HEK293 (cell line): ENCODE measurements at regions not wholly inside any gene's neighbourhood (a gene's known extent, or its start where the extent isn't known, plus 50 kb on each side); places are given as distances from the start of the nearest gene placed in this dataset.

Experiments used
- CTCF ChIA-PET: fragments of 350-600 bp; formaldehyde crosslinking; extraction: SDS; loops from one replicate; lab custom pipeline; 2021; ENCODE audit warnings: antibody characterized with exemption; lab: Yijun Ruan, JAX
- POLR2A ChIA-PET: fragments of 300-600 bp; formaldehyde crosslinking; extraction: SDS; loops from one replicate; lab custom pipeline; 2020; ENCODE audit warnings: antibody characterized with exemption, inconsistent platforms; lab: Yijun Ruan, JAX
- H3K27ac ChIP-seq: fragments of 200-500 bp; sonication (Bioruptor generic); 2 replicates; pipeline ENCODE4 v1.5.1; 2014; ENCODE audit warnings: low read depth, low read length, control low read depth, inconsistent platforms; ENCODE audit errors: extremely low read depth
- H3K36me3 ChIP-seq, 2 experiments: fragments of 200-500 bp in 1 of 2; sonication (Bioruptor generic) in 1 of 2; 1 replicate in 1 of 2; 2 replicates in 1 of 2; pipeline ENCODE4 v1.5.1; 2014 to 2017; ENCODE audit warnings: inconsistent platforms in 2 of 2, low read length in 2 of 2; ENCODE audit not compliant: control insufficient read depth in 2 of 2, insufficient read depth in 1 of 2
- H3K4me1 ChIP-seq: fragments of 200-500 bp; sonication (Bioruptor generic); 2 replicates; pipeline ENCODE4 v1.5.1; 2014; ENCODE audit warnings: mild to moderate bottlenecking, low read length, inconsistent platforms; ENCODE audit not compliant: control insufficient read depth, insufficient read depth
- H3K4me3 ChIP-seq: 2 replicates; pipeline ENCODE4 v1.5.1; 2011; ENCODE audit warnings: low read depth, mild to moderate bottlenecking, control low read depth, low read length, moderate library complexity
- H3K9me3 ChIP-seq: fragments of 200-500 bp; sonication (Bioruptor generic); 2 replicates; pipeline ENCODE4 v1.5.1; 2014; ENCODE audit warnings: low read depth, low read length, inconsistent platforms; ENCODE audit not compliant: control insufficient read depth, insufficient read depth
- HOXC10 ChIP-seq: sonication (generic); formaldehyde crosslinking; IDR thresholded peaks from 2 replicates; pipeline ENCODE4 v1.8.1; 2023; ENCODE audit warnings: mild to moderate bottlenecking, missing genetic modification reagents
- KLF10 ChIP-seq: fragments of 450-650 bp; IDR thresholded peaks from 2 replicates; pipeline ENCODE4 v1.5.1; 2018; ENCODE audit warnings: missing biosample characterization, mild to moderate bottlenecking, missing genetic modification characterization
- SETDB1 ChIP-seq: IDR thresholded peaks from one replicate; pipeline ENCODE4 v1.6.1; 2017; ENCODE audit warnings: mild to moderate bottlenecking, low read length, moderate library complexity, mixed read lengths; ENCODE audit not compliant: insufficient read length
- SP7 ChIP-seq: fragments of 450-650 bp; formaldehyde crosslinking; IDR thresholded peaks from 2 replicates; pipeline ENCODE4 v1.5.1; 2016; ENCODE audit warnings: missing biosample characterization, missing genetic modification characterization
- YY1 ChIP-seq: fragments of 450-650 bp; formaldehyde crosslinking; IDR thresholded peaks from 2 replicates; pipeline ENCODE4 v1.5.1; 2018; ENCODE audit warnings: missing biosample characterization, missing genetic modification characterization
- ZBTB8A ChIP-seq: fragments of 450-650 bp; formaldehyde crosslinking; IDR thresholded peaks from 2 replicates; pipeline ENCODE4 v1.5.1; 2016; ENCODE audit warnings: missing biosample characterization, missing genetic modification characterization
- ZFHX2 ChIP-seq: fragments of 450-650 bp; formaldehyde crosslinking; conservative IDR thresholded peaks from 2 replicates; pipeline ENCODE4 v1.5.1; 2016; ENCODE audit warnings: missing biosample characterization, missing genetic modification characterization
- ZNF114 ChIP-seq: fragments of 450-650 bp; formaldehyde crosslinking; IDR thresholded peaks from 2 replicates; pipeline ENCODE4 v1.5.0; 2017; ENCODE audit warnings: missing biosample characterization, missing genetic modification characterization
- ZNF184 ChIP-seq: fragments of 450-650 bp; IDR thresholded peaks from 2 replicates; pipeline ENCODE4 v1.5.1; 2018; ENCODE audit warnings: missing biosample characterization, mild to moderate bottlenecking, missing genetic modification characterization
- ZNF248 ChIP-seq: fragments of 450-650 bp; formaldehyde crosslinking; IDR thresholded peaks from 2 replicates; pipeline ENCODE4 v1.5.1; 2017; ENCODE audit warnings: missing biosample characterization, missing genetic modification characterization
- ZNF266 ChIP-seq: fragments of 450-650 bp; formaldehyde crosslinking; IDR thresholded peaks from 2 replicates; pipeline ENCODE4 v1.5.1; 2016; ENCODE audit warnings: missing biosample characterization, missing genetic modification characterization, low read depth
- ZNF521 ChIP-seq: fragments of 450-650 bp; formaldehyde crosslinking; IDR thresholded peaks from 2 replicates; pipeline ENCODE4 v1.5.1; 2017; ENCODE audit warnings: missing biosample characterization, mild to moderate bottlenecking, missing genetic modification characterization
- ZNF624 ChIP-seq: fragments of 450-650 bp; formaldehyde crosslinking; IDR thresholded peaks from 2 replicates; pipeline ENCODE4 v1.5.1; 2017; ENCODE audit warnings: missing biosample characterization, missing genetic modification characterization
- ZNF677 ChIP-seq: fragments of 450-650 bp; IDR thresholded peaks from 2 replicates; pipeline ENCODE4 v1.5.0; 2018; ENCODE audit warnings: missing biosample characterization, mild to moderate bottlenecking, missing genetic modification characterization, moderate library complexity
- ZNF776 ChIP-seq: fragments of 450-650 bp; formaldehyde crosslinking; IDR thresholded peaks from 2 replicates; pipeline ENCODE4 v1.5.0; 2017; ENCODE audit warnings: missing biosample characterization, missing genetic modification characterization, borderline replicate concordance
- ZNF777 ChIP-seq: fragments of 450-650 bp; formaldehyde crosslinking; IDR thresholded peaks from 2 replicates; pipeline ENCODE4 v1.5.1; 2017; ENCODE audit warnings: missing biosample characterization, missing genetic modification characterization, borderline replicate concordance
- ZSCAN23 ChIP-seq: fragments of 450-650 bp; formaldehyde crosslinking; IDR thresholded peaks from 2 replicates; pipeline ENCODE4 v1.5.1; 2016; ENCODE audit warnings: missing biosample characterization, missing genetic modification characterization
- ZSCAN30 ChIP-seq: fragments of 450-650 bp; IDR thresholded peaks from 2 replicates; pipeline ENCODE4 v1.5.1; 2018; ENCODE audit warnings: missing biosample characterization, mild to moderate bottlenecking, missing genetic modification characterization, moderate library complexity
- ZXDB ChIP-seq: fragments of 450-650 bp; formaldehyde crosslinking; IDR thresholded peaks from 2 replicates; pipeline ENCODE4 v1.5.1; 2016; ENCODE audit warnings: missing biosample characterization, missing genetic modification characterization
- TF ChIP-seq, protein P1 (sequence below): fragments of 450-650 bp; formaldehyde crosslinking; IDR thresholded peaks from 2 replicates; pipeline ENCODE4 v1.5.1; 2016; ENCODE audit warnings: missing biosample characterization, missing genetic modification characterization
- TF ChIP-seq, protein P2 (sequence below): fragments of 450-650 bp; formaldehyde crosslinking; IDR thresholded peaks from 2 replicates; pipeline ENCODE4 v1.5.1; 2016; ENCODE audit warnings: missing biosample characterization, missing genetic modification characterization
- TF ChIP-seq, protein P3 (sequence below): fragments of 450-650 bp; formaldehyde crosslinking; IDR thresholded peaks from 2 replicates; pipeline ENCODE4 v1.5.1; 2016; ENCODE audit warnings: missing biosample characterization, missing genetic modification characterization
- TF ChIP-seq, protein P4 (sequence below): fragments of 450-650 bp; formaldehyde crosslinking; IDR thresholded peaks from 2 replicates; pipeline ENCODE4; 2016; ENCODE audit warnings: missing biosample characterization, missing genetic modification characterization

DNA sequence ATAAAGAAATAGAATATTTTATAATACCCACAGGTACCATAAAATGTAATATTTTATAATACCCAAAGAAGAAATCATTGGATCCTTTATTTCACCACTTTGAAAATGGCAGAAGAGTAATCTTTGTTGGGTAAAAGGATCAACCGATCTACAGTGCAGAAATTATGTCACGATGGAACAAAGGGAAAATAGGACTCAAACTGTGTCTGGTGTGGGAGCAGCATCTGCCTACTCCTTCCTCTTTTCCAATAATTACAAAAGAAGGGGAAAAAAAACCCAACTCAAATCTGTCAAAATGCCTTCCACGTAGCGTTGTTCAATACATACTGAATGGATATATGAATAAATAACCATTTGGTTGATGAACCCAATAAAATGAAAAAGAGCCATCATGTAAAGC lies 492.6 kb upstream of the TBL1XR1 start:
- H3K27ac ChIP-seq, result no peak overlapping the region
- TF ChIP-seq SP7 (tag by site-specific recombination) (no peak), SETDB1 (no peak), ZSCAN30 (tag by site-specific recombination) (no peak), ZNF184 (tag by site-specific recombination) (no peak), ZSCAN23 (no peak), ZNF624 (tag by site-specific recombination) (no peak), HOXC10 (CRISPR knock-in tag) (no peak), KLF10 (tag by site-specific recombination) (no peak), ZNF248 (no peak), ZFHX2 (tag by site-specific recombination) (no peak), ZNF114 (tag by site-specific recombination) (no peak), ZNF777 (tag by site-specific recombination) (no peak), ZBTB8A (tag by site-specific recombination) (no peak), ZXDB (no peak), ZNF521 (tag by site-specific recombination) (no peak), YY1 (tag by site-specific recombination) (no peak), ZNF266 (tag by site-specific recombination) (no peak), ZNF776 (tag by site-specific recombination) (no peak)
- TF ChIP-seq, protein P1, sequence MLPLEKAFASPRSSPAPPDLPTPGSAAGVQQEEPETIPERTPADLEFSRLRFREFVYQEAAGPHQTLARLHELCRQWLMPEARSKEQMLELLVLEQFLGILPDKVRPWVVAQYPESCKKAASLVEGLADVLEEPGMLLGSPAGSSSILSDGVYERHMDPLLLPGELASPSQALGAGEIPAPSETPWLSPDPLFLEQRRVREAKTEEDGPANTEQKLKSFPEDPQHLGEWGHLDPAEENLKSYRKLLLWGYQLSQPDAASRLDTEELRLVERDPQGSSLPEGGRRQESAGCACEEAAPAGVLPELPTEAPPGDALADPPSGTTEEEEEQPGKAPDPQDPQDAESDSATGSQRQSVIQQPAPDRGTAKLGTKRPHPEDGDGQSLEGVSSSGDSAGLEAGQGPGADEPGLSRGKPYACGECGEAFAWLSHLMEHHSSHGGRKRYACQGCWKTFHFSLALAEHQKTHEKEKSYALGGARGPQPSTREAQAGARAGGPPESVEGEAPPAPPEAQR (tag by site-specific recombination), result no peak
- TF ChIP-seq, protein P2, sequence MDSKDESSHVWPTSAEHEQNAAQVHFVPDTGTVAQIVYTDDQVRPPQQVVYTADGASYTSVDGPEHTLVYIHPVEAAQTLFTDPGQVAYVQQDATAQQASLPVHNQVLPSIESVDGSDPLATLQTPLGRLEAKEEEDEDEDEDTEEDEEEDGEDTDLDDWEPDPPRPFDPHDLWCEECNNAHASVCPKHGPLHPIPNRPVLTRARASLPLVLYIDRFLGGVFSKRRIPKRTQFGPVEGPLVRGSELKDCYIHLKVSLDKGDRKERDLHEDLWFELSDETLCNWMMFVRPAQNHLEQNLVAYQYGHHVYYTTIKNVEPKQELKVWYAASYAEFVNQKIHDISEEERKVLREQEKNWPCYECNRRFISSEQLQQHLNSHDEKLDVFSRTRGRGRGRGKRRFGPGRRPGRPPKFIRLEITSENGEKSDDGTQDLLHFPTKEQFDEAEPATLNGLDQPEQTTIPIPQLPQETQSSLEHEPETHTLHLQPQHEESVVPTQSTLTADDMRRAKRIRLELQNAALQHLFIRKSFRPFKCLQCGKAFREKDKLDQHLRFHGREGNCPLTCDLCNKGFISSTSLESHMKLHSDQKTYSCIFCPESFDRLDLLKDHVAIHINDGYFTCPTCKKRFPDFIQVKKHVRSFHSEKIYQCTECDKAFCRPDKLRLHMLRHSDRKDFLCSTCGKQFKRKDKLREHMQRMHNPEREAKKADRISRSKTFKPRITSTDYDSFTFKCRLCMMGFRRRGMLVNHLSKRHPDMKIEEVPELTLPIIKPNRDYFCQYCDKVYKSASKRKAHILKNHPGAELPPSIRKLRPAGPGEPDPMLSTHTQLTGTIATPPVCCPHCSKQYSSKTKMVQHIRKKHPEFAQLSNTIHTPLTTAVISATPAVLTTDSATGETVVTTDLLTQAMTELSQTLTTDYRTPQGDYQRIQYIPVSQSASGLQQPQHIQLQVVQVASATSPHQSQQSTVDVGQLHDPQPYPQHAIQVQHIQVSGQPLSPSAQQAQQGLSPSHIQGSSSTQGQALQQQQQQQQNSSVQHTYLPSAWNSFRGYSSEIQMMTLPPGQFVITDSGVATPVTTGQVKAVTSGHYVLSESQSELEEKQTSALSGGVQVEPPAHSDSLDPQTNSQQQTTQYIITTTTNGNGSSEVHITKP (tag by site-specific recombination), result no peak
- H3K4me1 ChIP-seq, result no peaks in the 10 kb centered on the region
- H3K36me3 ChIP-seq, result no peaks in the 10 kb centered on the region
- no peaks in the 10 kb centered on the region for H3K9me3 ChIP-seq
- H3K4me3 ChIP-seq, result no peak overlapping the region
- POLR2A ChIA-PET, result no interaction called here
- CTCF ChIA-PET, result no interaction called here

DNA sequence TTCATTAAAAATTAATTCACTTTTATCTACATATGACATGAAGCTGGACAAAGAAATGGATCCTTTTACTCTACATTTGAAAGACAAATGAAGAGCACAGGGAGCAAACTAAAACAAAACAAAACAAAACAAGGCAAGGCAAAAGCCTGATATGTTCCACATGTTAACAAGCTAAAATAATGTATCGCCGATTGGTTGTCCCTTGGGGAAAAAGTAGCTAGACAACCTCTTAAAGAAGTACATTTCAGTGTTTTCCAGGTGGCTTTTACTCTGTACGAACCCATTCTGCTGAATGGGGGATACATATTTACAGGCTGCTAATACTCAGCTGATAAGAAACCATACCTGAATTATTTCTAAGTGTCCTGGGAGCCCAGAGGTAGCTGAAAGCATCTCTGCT lies 493.0 kb upstream of the TBL1XR1 start:
- no peaks in the 10 kb centered on the region for H3K9me3 ChIP-seq
- no peak overlapping the region for H3K27ac ChIP-seq
- TF ChIP-seq, protein P3, sequence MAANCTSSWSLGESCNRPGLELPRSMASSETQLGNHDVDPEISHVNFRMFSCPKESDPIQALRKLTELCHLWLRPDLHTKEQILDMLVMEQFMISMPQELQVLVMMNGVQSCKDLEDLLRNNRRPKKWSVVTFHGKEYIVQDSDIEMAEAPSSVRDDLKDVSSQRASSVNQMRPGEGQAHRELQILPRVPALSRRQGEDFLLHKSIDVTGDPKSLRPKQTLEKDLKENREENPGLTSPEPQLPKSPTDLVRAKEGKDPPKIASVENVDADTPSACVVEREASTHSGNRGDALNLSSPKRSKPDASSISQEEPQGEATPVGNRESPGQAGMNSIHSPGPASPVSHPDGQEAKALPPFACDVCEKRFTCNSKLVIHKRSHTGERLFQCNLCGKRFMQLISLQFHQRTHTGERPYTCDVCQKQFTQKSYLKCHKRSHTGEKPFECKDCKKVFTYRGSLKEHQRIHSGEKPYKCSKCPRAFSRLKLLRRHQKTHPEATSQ, result no peak
- TF ChIP-seq ZNF677, result no peak
- TF ChIP-seq, protein P4, sequence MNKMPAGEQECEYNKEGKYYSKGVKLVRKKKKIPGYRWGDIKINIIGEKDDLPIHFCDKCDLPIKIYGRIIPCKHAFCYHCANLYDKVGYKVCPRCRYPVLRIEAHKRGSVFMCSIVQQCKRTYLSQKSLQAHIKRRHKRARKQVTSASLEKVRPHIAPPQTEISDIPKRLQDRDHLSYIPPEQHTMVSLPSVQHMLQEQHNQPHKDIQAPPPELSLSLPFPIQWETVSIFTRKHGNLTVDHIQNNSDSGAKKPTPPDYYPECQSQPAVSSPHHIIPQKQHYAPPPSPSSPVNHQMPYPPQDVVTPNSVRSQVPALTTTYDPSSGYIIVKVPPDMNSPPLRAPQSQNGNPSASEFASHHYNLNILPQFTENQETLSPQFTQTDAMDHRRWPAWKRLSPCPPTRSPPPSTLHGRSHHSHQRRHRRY (tag by site-specific recombination), result no peak
- H3K36me3 ChIP-seq, result no peaks in the 10 kb centered on the region
- no peaks in the 10 kb centered on the region for H3K4me1 ChIP-seq
- H3K4me3 ChIP-seq, result no peak overlapping the region
- ChIA-PET CTCF (no interaction called here), POLR2A (no interaction called here)
